ENCODE measurements at regions not wholly inside any gene's neighbourhood (a gene's known extent, or its start where the extent isn't known, plus 50 kb on each side); places are given as distances from the start of the nearest gene placed in this dataset.
"Not testable (repeated sequence)": the region's sequence is repeated elsewhere in the genome, so short reads cannot be mapped to it uniquely, and the experiment has no call there.

- no peak overlapping the region for H3K4me3 ChIP-seq (ENCODE audit: low read depth, low read length)
- H3K4me1 ChIP-seq (ENCODE audit: insufficient read depth) = no peaks in the 10 kb centered on the region
- H3K36me3 ChIP-seq (ENCODE audit: insufficient read depth) = no peaks in the 10 kb centered on the region
- no peak for DNase-seq (ENCODE audit: extremely low spot score)
- 32% methylated on average over 4 of the region's 4 CpGs for WGBS
- H3K27ac ChIP-seq (ENCODE audit: low read depth) = no peak overlapping the region
Measured at GRCh38 chr16:54746596-54746995, 184.1 kb upstream of the IRX5 start.

GRCh38 chr16:54744998-54745397 is 185.7 kb upstream of the IRX5 start:
- 78% methylated on average over 6 of the region's 6 CpGs for WGBS
- DNase-seq (ENCODE audit: extremely low spot score) = no peak

GRCh38 chr16:54742436-54742835 is 188.2 kb upstream of the IRX5 start:
- no peak for DNase-seq (ENCODE audit: extremely low spot score)
- Histone ChIP-seq H3K4me1 (ENCODE audit: insufficient read depth) (no peaks in the 10 kb centered on the region), H3K4me3 (ENCODE audit: low read depth, low read length) (no peak overlapping the region), H3K27ac (ENCODE audit: low read depth) (no peak overlapping the region), H3K36me3 (ENCODE audit: insufficient read depth) (no peaks in the 10 kb centered on the region)
- WGBS = 56% methylated on average over 1 of the region's 1 CpG

More at GRCh38 chr16:54744998-54745397, 185.7 kb upstream of the IRX5 start:
- H3K27ac ChIP-seq (ENCODE audit: low read depth) = no peak overlapping the region
- no peak overlapping the region for H3K4me3 ChIP-seq (ENCODE audit: low read depth, low read length)
- H3K4me1 ChIP-seq (ENCODE audit: insufficient read depth) = no peaks in the 10 kb centered on the region
- no peaks in the 10 kb centered on the region for H3K36me3 ChIP-seq (ENCODE audit: insufficient read depth)

- no peak overlapping the region for H3K27ac ChIP-seq (ENCODE audit: low read depth)
- DNase-seq (ENCODE audit: extremely low spot score) = no peak
- no peaks in the 10 kb centered on the region for H3K4me1 ChIP-seq (ENCODE audit: insufficient read depth)
- WGBS = 86% methylated on average over 4 of the region's 4 CpGs
- H3K36me3 ChIP-seq (ENCODE audit: insufficient read depth) = no peaks in the 10 kb centered on the region
- no peak overlapping the region for H3K4me3 ChIP-seq (ENCODE audit: low read depth, low read length)
Measured at GRCh38 chr16:54739381-54739780, 191.3 kb upstream of the IRX5 start.

GRCh38 chr16:54734156-54734555 is 196.5 kb upstream of the IRX5 start:
- no peak overlapping the region for H3K4me3 ChIP-seq (ENCODE audit: low read depth, low read length)
- H3K27ac ChIP-seq (ENCODE audit: low read depth) = no peak overlapping the region
- H3K4me1 ChIP-seq (ENCODE audit: insufficient read depth) = no peaks in the 10 kb centered on the region
- no peak for DNase-seq (ENCODE audit: extremely low spot score)
- 64% methylated on average over 1 of the region's 1 CpG for WGBS
- H3K36me3 ChIP-seq (ENCODE audit: insufficient read depth) = no peaks in the 10 kb centered on the region

- not testable (repeated sequence) for DNase-seq (ENCODE audit: extremely low spot score); H3K36me3 ChIP-seq (ENCODE audit: insufficient read depth); H3K4me1 ChIP-seq (ENCODE audit: insufficient read depth); H3K4me3 ChIP-seq (ENCODE audit: low read depth, low read length); H3K27ac ChIP-seq (ENCODE audit: low read depth)
- 80% methylated on average over 1 of the region's 1 CpG for WGBS
Measured at GRCh38 chr16:54727696-54728095, 203.0 kb upstream of the IRX5 start.

- H3K4me3 ChIP-seq (ENCODE audit: low read depth, low read length) = no peak overlapping the region
- no peaks in the 10 kb centered on the region for H3K36me3 ChIP-seq (ENCODE audit: insufficient read depth)
- DNase-seq (ENCODE audit: extremely low spot score) = no peak
- H3K27ac ChIP-seq (ENCODE audit: low read depth) = no peak overlapping the region
- no peaks in the 10 kb centered on the region for H3K4me1 ChIP-seq (ENCODE audit: insufficient read depth)
- WGBS = 36% methylated on average over 3 of the region's 3 CpGs
Measured at GRCh38 chr16:54724346-54724925, 206.2 kb upstream of the IRX5 start.

GRCh38 chr16:54722210-54722676 is 208.4 kb upstream of the IRX5 start:
- 72% methylated on average over 2 of the region's 2 CpGs for WGBS
- DNase-seq (ENCODE audit: extremely low spot score) = no peak

GRCh38 chr16:54720259-54720658 is 210.4 kb upstream of the IRX5 start:
- Histone ChIP-seq H3K27ac (ENCODE audit: low read depth) (no peak overlapping the region), H3K36me3 (ENCODE audit: insufficient read depth) (no peaks in the 10 kb centered on the region), H3K4me3 (ENCODE audit: low read depth, low read length) (no peak overlapping the region), H3K4me1 (ENCODE audit: insufficient read depth) (no peaks in the 10 kb centered on the region)
- no peak for DNase-seq (ENCODE audit: extremely low spot score)
- 63% methylated on average over 1 of the region's 1 CpG for WGBS

More at GRCh38 chr16:54722210-54722676, 208.4 kb upstream of the IRX5 start:
- Histone ChIP-seq H3K36me3 (ENCODE audit: insufficient read depth) (no peaks in the 10 kb centered on the region), H3K4me3 (ENCODE audit: low read depth, low read length) (no peak overlapping the region), H3K27ac (ENCODE audit: low read depth) (no peak overlapping the region), H3K4me1 (ENCODE audit: insufficient read depth) (no peaks in the 10 kb centered on the region)

GRCh38 chr16:54719624-54720023 is 211.0 kb upstream of the IRX5 start:
- H3K4me1 ChIP-seq (ENCODE audit: insufficient read depth) = no peaks in the 10 kb centered on the region
- 86% methylated on average over 10 of the region's 10 CpGs for WGBS
- no peak overlapping the region for H3K4me3 ChIP-seq (ENCODE audit: low read depth, low read length)
- no peaks in the 10 kb centered on the region for H3K36me3 ChIP-seq (ENCODE audit: insufficient read depth)
- no peak overlapping the region for H3K27ac ChIP-seq (ENCODE audit: low read depth)
- DNase-seq (ENCODE audit: extremely low spot score) = no peak

- Histone ChIP-seq H3K36me3 (ENCODE audit: insufficient read depth) (no peaks in the 10 kb centered on the region), H3K4me1 (ENCODE audit: insufficient read depth) (no peaks in the 10 kb centered on the region), H3K27ac (ENCODE audit: low read depth) (no peak overlapping the region), H3K4me3 (ENCODE audit: low read depth, low read length) (no peak overlapping the region)
- 86% methylated on average over 12 of the region's 12 CpGs for WGBS
- no peak for DNase-seq (ENCODE audit: extremely low spot score)
Measured at GRCh38 chr16:54718376-54718775, 212.3 kb upstream of the IRX5 start.

GRCh38 chr16:54715011-54715410 is 215.7 kb upstream of the IRX5 start:
- H3K36me3 ChIP-seq (ENCODE audit: insufficient read depth) = no peaks in the 10 kb centered on the region
- H3K4me1 ChIP-seq (ENCODE audit: insufficient read depth) = no peaks in the 10 kb centered on the region
- DNase-seq (ENCODE audit: extremely low spot score) = no peak
- H3K27ac ChIP-seq (ENCODE audit: low read depth) = no peak overlapping the region
- no peak overlapping the region for H3K4me3 ChIP-seq (ENCODE audit: low read depth, low read length)

- no peak for DNase-seq (ENCODE audit: extremely low spot score)
- 88% methylated on average over 2 of the region's 2 CpGs for WGBS
- no peaks in the 10 kb centered on the region for H3K36me3 ChIP-seq (ENCODE audit: insufficient read depth)
- H3K4me1 ChIP-seq (ENCODE audit: insufficient read depth) = no peaks in the 10 kb centered on the region
- no peak overlapping the region for H3K4me3 ChIP-seq (ENCODE audit: low read depth, low read length)
- H3K27ac ChIP-seq (ENCODE audit: low read depth) = no peak overlapping the region
Measured at GRCh38 chr16:54712866-54713265, 217.8 kb upstream of the IRX5 start.

GRCh38 chr16:54707813-54708212 is 222.9 kb upstream of the IRX5 start:
- H3K4me1 ChIP-seq (ENCODE audit: insufficient read depth) = no peaks in the 10 kb centered on the region
- 90% methylated on average over 2 of the region's 2 CpGs for whole genome bisulfite sequencing
- DNase-seq (ENCODE audit: extremely low spot score) = no peak
- no peak overlapping the region for H3K4me3 ChIP-seq (ENCODE audit: low read depth, low read length)
- no peaks in the 10 kb centered on the region for H3K36me3 ChIP-seq (ENCODE audit: insufficient read depth)
- H3K27ac ChIP-seq (ENCODE audit: low read depth) = no peak overlapping the region

- no peak overlapping the region for H3K4me3 ChIP-seq (ENCODE audit: low read depth, low read length)
- DNase-seq (ENCODE audit: extremely low spot score) = no peak
- 83% methylated on average over 2 of the region's 2 CpGs for WGBS
- no peaks in the 10 kb centered on the region for H3K36me3 ChIP-seq (ENCODE audit: insufficient read depth)
- H3K27ac ChIP-seq (ENCODE audit: low read depth) = no peak overlapping the region
- H3K4me1 ChIP-seq (ENCODE audit: insufficient read depth) = no peaks in the 10 kb centered on the region
Measured at GRCh38 chr16:54706406-54706805, 224.3 kb upstream of the IRX5 start.
